ENCODE measurements at regions not wholly inside any gene's neighbourhood (a gene's known extent, or its start where the extent isn't known, plus 50 kb on each side); places are given as distances from the start of the nearest gene placed in this dataset.
"Not testable (repeated sequence)": the region's sequence is repeated elsewhere in the genome, so short reads cannot be mapped to it uniquely, and the experiment has no call there.

DNA sequence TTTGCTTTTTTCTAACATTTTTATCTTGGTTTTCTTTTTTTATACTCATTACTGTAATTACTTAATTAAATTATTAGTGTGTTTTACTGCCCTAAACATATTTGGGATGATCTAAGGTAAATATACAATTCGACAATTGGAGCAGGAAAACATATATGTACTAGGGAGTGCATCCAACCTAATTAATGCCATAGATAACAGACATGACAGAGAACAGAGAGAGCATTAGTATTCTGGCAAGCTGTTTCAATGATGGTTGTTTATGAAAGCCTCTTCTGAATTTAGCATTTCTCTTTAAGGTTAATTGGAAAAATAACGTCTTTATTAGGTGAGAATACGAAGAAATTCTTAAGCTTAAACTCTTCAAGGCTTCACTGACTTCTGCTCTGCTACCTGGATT is 300.1 kb upstream of the PRR16 start:
- DNase-seq = no peak
- no peak overlapping the region for H3K4me3 ChIP-seq (ENCODE audit: low read depth, low read length)
- no peaks in the 10 kb centered on the region for H3K9me3 ChIP-seq (ENCODE audit: severe bottlenecking)
- H3K36me3 ChIP-seq = no peaks in the 10 kb centered on the region
- no peak overlapping the region for H3K27ac ChIP-seq
- H3K27me3 ChIP-seq (ENCODE audit: insufficient read depth, low read depth, severe bottlenecking) = no peaks in the 10 kb centered on the region
- no peak for TF ChIP-seq CTCF (IDR thresholded peaks at IDR 0.05; ENCODE audit: low read depth, low read length)

- Histone ChIP-seq H3K9me3 (ENCODE audit: severe bottlenecking) (no peaks in the 10 kb centered on the region), H3K27me3 (ENCODE audit: insufficient read depth, low read depth, severe bottlenecking) (no peaks in the 10 kb centered on the region), H3K4me3 (ENCODE audit: low read depth, low read length) (no peak overlapping the region), H3K36me3 (no peaks in the 10 kb centered on the region), H3K27ac (no peak overlapping the region)
- no peak for TF ChIP-seq CTCF (IDR thresholded peaks at IDR 0.05; ENCODE audit: low read depth, low read length)
- no peak for DNase-seq
Measured at GRCh38 chr5:120164986-120165385, 299.1 kb upstream of the PRR16 start.

- no peak for TF ChIP-seq CTCF (IDR thresholded peaks at IDR 0.05; ENCODE audit: low read depth, low read length)
Measured at GRCh38 chr5:120173125-120173524, 291.0 kb upstream of the PRR16 start.

DNA sequence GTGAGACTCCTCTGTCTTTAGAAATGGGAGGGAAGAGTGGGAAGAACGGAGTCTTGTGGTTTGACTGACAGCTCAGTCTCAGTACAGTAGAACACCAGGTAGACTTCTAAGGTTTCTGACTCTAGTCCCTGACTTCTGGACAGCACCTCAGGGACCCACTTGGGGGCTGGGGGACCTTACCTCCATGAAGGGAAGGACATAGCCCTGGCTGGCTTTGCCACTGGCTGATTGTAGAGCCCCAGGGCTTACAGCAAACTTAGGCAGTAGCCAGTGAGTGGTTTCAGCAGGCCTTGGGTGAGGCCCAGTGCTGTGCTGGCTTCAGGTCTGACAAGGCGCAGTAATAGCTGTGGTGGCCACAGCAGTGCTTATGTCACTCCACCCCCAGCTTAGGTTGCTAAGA is 290.0 kb upstream of the PRR16 start:
- Histone ChIP-seq H3K4me3 (ENCODE audit: low read depth, low read length) (no peak overlapping the region), H3K27ac (no peak overlapping the region), H3K36me3 (no peaks in the 10 kb centered on the region), H3K9me3 (ENCODE audit: severe bottlenecking) (no peaks in the 10 kb centered on the region), H3K27me3 (ENCODE audit: insufficient read depth, low read depth, severe bottlenecking) (no peaks in the 10 kb centered on the region)
- no peak for TF ChIP-seq CTCF (IDR thresholded peaks at IDR 0.05; ENCODE audit: low read depth, low read length)
- no peak for DNase-seq

More at GRCh38 chr5:120173125-120173524, 291.0 kb upstream of the PRR16 start:
- Histone ChIP-seq H3K27ac (no peak overlapping the region), H3K4me3 (ENCODE audit: low read depth, low read length) (no peak overlapping the region), H3K27me3 (ENCODE audit: insufficient read depth, low read depth, severe bottlenecking) (no peaks in the 10 kb centered on the region), H3K36me3 (no peaks in the 10 kb centered on the region), H3K9me3 (ENCODE audit: severe bottlenecking) (no peaks in the 10 kb centered on the region)
- DNase-seq = no peak

DNA sequence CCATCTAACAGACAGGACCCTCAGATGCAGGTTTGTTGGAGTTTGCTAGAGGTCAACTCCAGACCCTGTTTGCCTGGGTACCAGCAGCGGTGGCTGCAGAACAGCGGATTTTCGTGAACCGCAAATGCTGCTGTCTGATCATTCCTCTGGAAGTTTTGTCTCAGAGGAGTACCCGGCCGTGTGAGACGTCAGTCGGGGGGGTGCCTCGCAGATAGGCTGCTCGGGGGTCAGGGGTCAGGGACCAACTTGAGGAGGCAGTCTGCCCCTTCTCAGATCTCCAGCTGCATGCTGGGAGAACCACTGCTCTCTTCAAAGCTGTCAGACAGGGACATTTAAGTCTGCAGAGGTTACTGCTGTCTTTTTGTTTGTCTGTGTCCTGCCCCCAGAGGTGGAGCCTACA is 282.9 kb upstream of the PRR16 start:
- H3K9me3 ChIP-seq (ENCODE audit: severe bottlenecking); H3K27ac ChIP-seq; H3K27me3 ChIP-seq (ENCODE audit: insufficient read depth, low read depth, severe bottlenecking); H3K4me3 ChIP-seq (ENCODE audit: low read depth, low read length); DNase-seq; H3K36me3 ChIP-seq: not testable (repeated sequence)

DNA sequence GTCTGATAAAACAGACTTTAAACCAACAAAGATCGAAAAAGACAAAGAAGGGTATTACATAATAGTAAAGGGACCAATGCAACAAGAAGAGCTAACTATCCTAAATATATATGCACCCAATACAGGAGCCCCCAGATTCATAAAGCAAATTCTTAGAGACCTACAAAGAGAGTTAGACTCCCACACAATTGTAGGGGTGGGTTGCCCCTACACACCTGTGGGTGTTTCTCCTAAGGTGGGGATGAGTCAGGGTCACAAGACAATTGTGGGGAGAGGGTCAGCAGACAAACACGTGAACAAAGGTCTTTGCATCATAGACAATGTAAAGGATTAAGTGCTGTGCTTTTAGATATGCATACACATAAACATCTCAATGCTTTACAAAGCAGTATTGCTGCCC is 269.4 kb upstream of the PRR16 start:
- H3K36me3 ChIP-seq = not testable (repeated sequence)

GRCh38 chr5:120199559-120199958 is 264.5 kb upstream of the PRR16 start:
- Histone ChIP-seq H3K4me3 (ENCODE audit: low read depth, low read length) (no peak overlapping the region), H3K9me3 (ENCODE audit: severe bottlenecking) (no peaks in the 10 kb centered on the region), H3K27me3 (ENCODE audit: insufficient read depth, low read depth, severe bottlenecking) (no peaks in the 10 kb centered on the region), H3K27ac (no peak overlapping the region), H3K36me3 (no peaks in the 10 kb centered on the region)
- no peak for DNase-seq
- no peak for TF ChIP-seq CTCF (IDR thresholded peaks at IDR 0.05; ENCODE audit: low read depth, low read length)

More for the DNA sequence above, 269.4 kb upstream of the PRR16 start:
- H3K27ac ChIP-seq; H3K4me3 ChIP-seq (ENCODE audit: low read depth, low read length); H3K27me3 ChIP-seq (ENCODE audit: insufficient read depth, low read depth, severe bottlenecking); H3K9me3 ChIP-seq (ENCODE audit: severe bottlenecking); DNase-seq: not testable (repeated sequence)

Data from WERI-Rb-1 (cell line).